Mesenchymal stem cell (in vitro differentiated cells and primary cell): ENCODE measurements at regions not wholly inside any gene's neighbourhood (a gene's known extent, or its start where the extent isn't known, plus 50 kb on each side); places are given as distances from the start of the nearest gene placed in this dataset.
"Not testable (repeated sequence)": the region's sequence is repeated elsewhere in the genome, so short reads cannot be mapped to it uniquely, and the experiment has no call there.

Experiments
- DNase-seq: peaks from one replicate; pipeline ENCODE4 v3.0.0-alpha.2; 2013
- H2AFZ ChIP-seq: one replicate; pipeline ENCODE4 v1.6.1; 2013; ENCODE audit warnings: low read depth, mild to moderate bottlenecking, control low read depth, inconsistent platforms, low read length, moderate library complexity
- H2AK5ac ChIP-seq: 2 replicates; pipeline ENCODE4 v1.6.1; 2013; ENCODE audit warnings: low read length, moderate library complexity, mild to moderate bottlenecking, inconsistent platforms; ENCODE audit not compliant: severe bottlenecking
- H2BK120ac ChIP-seq: one replicate; pipeline ENCODE4 v1.6.1; 2013; ENCODE audit warnings: low read depth, mild to moderate bottlenecking, inconsistent platforms, low read length, moderate library complexity
- H2BK12ac ChIP-seq, 2 experiments: one replicate each; pipeline ENCODE4 v1.6.1; 2013; ENCODE audit warnings: inconsistent platforms in 2 of 2, low read length in 2 of 2, mild to moderate bottlenecking in 2 of 2, moderate library complexity in 2 of 2, control low read depth in 1 of 2
- H2BK15ac ChIP-seq: one replicate; pipeline ENCODE4 v1.6.1; 2013; ENCODE audit warnings: mild to moderate bottlenecking, low read depth, inconsistent platforms; ENCODE audit not compliant: poor library complexity, severe bottlenecking
- H2BK5ac ChIP-seq: 2 replicates; pipeline ENCODE4 v1.6.1; 2013; ENCODE audit warnings: low read depth, mild to moderate bottlenecking, low read length, control low read depth, inconsistent platforms; ENCODE audit not compliant: poor library complexity, severe bottlenecking
- H3K14ac ChIP-seq, 2 experiments: one replicate each; pipeline ENCODE4 v1.6.1; 2013; ENCODE audit warnings: inconsistent platforms in 2 of 2, low read length in 2 of 2, control low read depth in 1 of 2, mild to moderate bottlenecking in 1 of 2, moderate library complexity in 1 of 2
- H3K18ac ChIP-seq, 2 experiments: one replicate each; pipeline ENCODE4 v1.6.1; 2013; ENCODE audit warnings: inconsistent platforms in 2 of 2, low read length in 2 of 2, control low read depth in 1 of 2, low read depth in 1 of 2, mild to moderate bottlenecking in 1 of 2
- H3K23ac ChIP-seq, 2 experiments: one replicate each; pipeline ENCODE4 v1.6.1; 2013; ENCODE audit warnings: inconsistent platforms in 2 of 2, low read length in 2 of 2, mild to moderate bottlenecking in 2 of 2, moderate library complexity in 2 of 2, control low read depth in 1 of 2
- H3K27ac ChIP-seq: 2 replicates; pipeline ENCODE4 v1.5.1; 2013; ENCODE audit warnings: mild to moderate bottlenecking, moderate library complexity, low read length, control low read depth, inconsistent platforms; ENCODE audit not compliant: poor library complexity, severe bottlenecking
- H3K27me3 ChIP-seq, 2 experiments: 2 replicates each; pipeline versions ENCODE4 v1.6.1 to v1.7.0; 2013; ENCODE audit warnings: low read length in 2 of 2, mild to moderate bottlenecking in 2 of 2, moderate library complexity in 2 of 2, control low read depth in 1 of 2, inconsistent platforms in 1 of 2; ENCODE audit not compliant: control insufficient read depth in 1 of 2, insufficient read depth in 1 of 2
- H3K36me3 ChIP-seq, 2 experiments: 2 replicates each; pipeline versions ENCODE4 v1.6.1 to v1.7.0; 2013; ENCODE audit warnings: low read length in 2 of 2, control low read depth in 1 of 2, inconsistent platforms in 1 of 2, low read depth in 1 of 2, mild to moderate bottlenecking in 1 of 2; ENCODE audit not compliant: insufficient read depth in 2 of 2, control insufficient read depth in 1 of 2
- H3K4ac ChIP-seq, 2 experiments: one replicate each; pipeline ENCODE4 v1.6.1; 2013; ENCODE audit warnings: inconsistent platforms in 2 of 2, low read length in 2 of 2, mild to moderate bottlenecking in 2 of 2, moderate library complexity in 2 of 2, control low read depth in 1 of 2, low read depth in 1 of 2
- H3K4me1 ChIP-seq: 2 replicates; pipeline ENCODE4 v1.6.1; 2013; ENCODE audit warnings: low read depth, low read length, control low read depth; ENCODE audit not compliant: control insufficient read depth, insufficient read depth
- H3K4me2 ChIP-seq: 2 replicates; pipeline ENCODE4 v1.6.1; 2013; ENCODE audit warnings: low read length, mild to moderate bottlenecking, inconsistent platforms; ENCODE audit not compliant: poor library complexity, severe bottlenecking
- H3K4me3 ChIP-seq, 2 experiments: 2 replicates each; pipeline versions ENCODE4 v1.5.1 to v1.7.0; 2013; ENCODE audit warnings: low read length in 2 of 2, mild to moderate bottlenecking in 2 of 2, control low read depth in 1 of 2, low read depth in 1 of 2; ENCODE audit not compliant: insufficient read depth in 1 of 2
- H3K79me1 ChIP-seq: replicated peaks from 2 replicates; pipeline ENCODE4 v1.6.1; 2013; ENCODE audit warnings: mild to moderate bottlenecking, control low read depth, low read length, inconsistent platforms; ENCODE audit not compliant: poor library complexity, severe bottlenecking
- H3K9ac ChIP-seq: 2 replicates; pipeline ENCODE4 v1.7.0; 2013; ENCODE audit warnings: mild to moderate bottlenecking, low read length, moderate library complexity
- H3K9me3 ChIP-seq: 2 replicates; pipeline ENCODE4 v1.7.0; 2013; ENCODE audit warnings: mild to moderate bottlenecking, low read length; ENCODE audit not compliant: control insufficient read depth
- H4K8ac ChIP-seq: one replicate; pipeline ENCODE4 v1.6.1; 2013; ENCODE audit warnings: inconsistent platforms, mild to moderate bottlenecking, low read length, moderate library complexity
- H4K91ac ChIP-seq: one replicate; pipeline ENCODE4 v1.6.1; 2013; ENCODE audit warnings: mild to moderate bottlenecking, low read length, inconsistent platforms
- WGBS: methylation state at CpG from one replicate; pipeline ENCODE4 v1.1.7; 2013; ENCODE audit warnings: mixed read lengths; 5-methylcytosine and 5-hydroxymethylcytosine counted together

DNA sequence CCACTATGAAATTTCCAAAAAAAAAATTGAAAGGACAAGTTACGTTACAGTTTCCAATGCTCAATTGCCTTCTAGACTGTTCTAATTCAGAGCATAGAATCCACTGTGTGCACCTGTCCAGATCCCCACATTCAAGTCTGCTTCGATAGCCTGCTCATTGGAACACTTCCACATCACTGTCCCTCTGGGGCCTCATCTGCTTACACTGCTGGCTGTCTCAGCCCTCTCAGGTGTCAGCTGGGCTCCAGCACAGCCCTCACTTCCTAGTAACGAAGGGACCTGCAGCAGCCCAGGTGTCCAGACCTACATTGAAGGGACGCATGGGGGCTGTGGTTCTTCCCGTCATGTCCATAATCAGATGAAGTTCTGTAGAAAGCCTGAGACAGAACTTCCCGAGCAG lies 94.3 kb upstream of the EMB start:
- Histone ChIP-seq H3K27me3 (no peaks in the 10 kb centered on the region), H3K4me3 (no peak overlapping the region), H2AK5ac (no peak overlapping the region), H4K91ac (no peak overlapping the region), H2BK15ac (no peak overlapping the region), H2AFZ (no peak overlapping the region), H3K79me1 (no peaks in the 10 kb centered on the region), H3K4me2 (no peak overlapping the region), H3K27ac (no peak overlapping the region), H3K9me3 (no peaks in the 10 kb centered on the region), H3K36me3 (no peaks in the 10 kb centered on the region), H2BK120ac (no peak overlapping the region), H3K9ac (no peak overlapping the region), H2BK5ac (no peak overlapping the region), H3K18ac (no peak overlapping the region), H4K8ac (no peak overlapping the region), H3K4me1 (no peaks in the 10 kb centered on the region), H2BK12ac (no peak overlapping the region), H3K23ac (no peak overlapping the region), H3K4ac (no peak overlapping the region), H3K14ac (no peak overlapping the region)
- 72% methylated on average over 5 of the region's 6 CpGs for WGBS
- DNase-seq = no peak

- H3K36me3 ChIP-seq, H4K8ac ChIP-seq, H3K4me2 ChIP-seq, H3K18ac ChIP-seq, H3K79me1 ChIP-seq, H2BK5ac ChIP-seq, H3K4me1 ChIP-seq, H3K14ac ChIP-seq, H4K91ac ChIP-seq, H2AK5ac ChIP-seq, H2BK15ac ChIP-seq, H2AFZ ChIP-seq, H2BK120ac ChIP-seq, H3K27ac ChIP-seq, H3K4me3 ChIP-seq, H3K27me3 ChIP-seq, DNase-seq, H3K4ac ChIP-seq, H3K9me3 ChIP-seq, H3K23ac ChIP-seq, H3K9ac ChIP-seq, H2BK12ac ChIP-seq: not testable (repeated sequence)
- no CpG with 5 or more reads among the region's 1 CpG for WGBS
Observed at GRCh38 chr5:50537534-50537933, 96.4 kb upstream of the EMB start.

- no peak overlapping the region for H3K4ac ChIP-seq
- H3K27me3 ChIP-seq = no peaks in the 10 kb centered on the region
- H2BK120ac ChIP-seq = no peak overlapping the region
- H3K14ac ChIP-seq = no peak overlapping the region
- DNase-seq = no peak
- no peak overlapping the region for H2BK5ac ChIP-seq
- H3K79me1 ChIP-seq = no peaks in the 10 kb centered on the region
- no peak overlapping the region for H3K4me3 ChIP-seq
- no peaks in the 10 kb centered on the region for H3K9me3 ChIP-seq
- H4K8ac ChIP-seq = no peak overlapping the region
- H3K9ac ChIP-seq = no peak overlapping the region
- 100% methylated on average over 1 of the region's 2 CpGs for WGBS
- H3K4me1 ChIP-seq = peaks cover 1% of the 10 kb centered on the region
- no peak overlapping the region for H3K23ac ChIP-seq
- no peak overlapping the region for H2AFZ ChIP-seq
- H2BK12ac ChIP-seq = no peak overlapping the region
- H2AK5ac ChIP-seq = no peak overlapping the region
- no peak overlapping the region for H3K4me2 ChIP-seq
- no peak overlapping the region for H4K91ac ChIP-seq
- no peak overlapping the region for H3K27ac ChIP-seq
- H3K36me3 ChIP-seq = no peaks in the 10 kb centered on the region
- no peak overlapping the region for H3K18ac ChIP-seq
- no peak overlapping the region for H2BK15ac ChIP-seq
Observed at GRCh38 chr5:50547303-50547702, 106.2 kb upstream of the EMB start.

- Histone ChIP-seq H3K27me3 (no peaks in the 10 kb centered on the region), H3K4me3 (no peak overlapping the region), H3K4me2 (no peak overlapping the region), H3K79me1 (no peaks in the 10 kb centered on the region), H4K91ac (no peak overlapping the region), H3K18ac (no peak overlapping the region), H3K4me1 (peaks cover 1% of the 10 kb centered on the region), H2BK15ac (no peak overlapping the region), H3K14ac (no peak overlapping the region), H2BK120ac (no peak overlapping the region), H3K27ac (no peak overlapping the region), H4K8ac (no peak overlapping the region), H3K4ac (no peak overlapping the region), H2BK12ac (no peak overlapping the region), H2BK5ac (no peak overlapping the region), H3K36me3 (no peaks in the 10 kb centered on the region), H3K9me3 (no peaks in the 10 kb centered on the region), H2AK5ac (no peak overlapping the region), H3K9ac (no peak overlapping the region), H3K23ac (no peak overlapping the region), H2AFZ (no peak overlapping the region)
- no peak for DNase-seq
Observed at GRCh38 chr5:50550267-50550666, 109.2 kb upstream of the EMB start.
